ENCODE measurements at regions not wholly inside any gene's neighbourhood (a gene's known extent, or its start where the extent isn't known, plus 50 kb on each side); places are given as distances from the start of the nearest gene placed in this dataset.

DNA sequence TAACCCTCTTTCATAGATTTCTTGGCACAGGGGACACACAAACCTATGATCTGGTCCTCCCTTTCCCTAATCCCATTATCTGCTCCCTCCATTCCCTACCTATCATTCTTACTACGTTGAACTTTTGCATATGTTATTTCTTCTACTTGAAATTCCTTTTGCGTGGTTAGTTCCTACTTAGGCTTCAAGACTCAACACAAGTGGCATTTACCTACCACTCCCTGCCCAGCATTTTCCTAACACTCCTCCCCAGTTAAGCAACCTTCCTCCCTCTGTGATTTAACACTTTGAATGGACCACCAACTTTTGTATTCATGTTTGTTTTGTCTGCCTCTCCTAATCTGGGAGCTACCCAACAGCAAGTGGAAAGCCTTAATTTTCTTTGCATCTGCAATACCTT is 1113.7 kb downstream of the STIM2 start:
- TF ChIP-seq, protein P1, sequence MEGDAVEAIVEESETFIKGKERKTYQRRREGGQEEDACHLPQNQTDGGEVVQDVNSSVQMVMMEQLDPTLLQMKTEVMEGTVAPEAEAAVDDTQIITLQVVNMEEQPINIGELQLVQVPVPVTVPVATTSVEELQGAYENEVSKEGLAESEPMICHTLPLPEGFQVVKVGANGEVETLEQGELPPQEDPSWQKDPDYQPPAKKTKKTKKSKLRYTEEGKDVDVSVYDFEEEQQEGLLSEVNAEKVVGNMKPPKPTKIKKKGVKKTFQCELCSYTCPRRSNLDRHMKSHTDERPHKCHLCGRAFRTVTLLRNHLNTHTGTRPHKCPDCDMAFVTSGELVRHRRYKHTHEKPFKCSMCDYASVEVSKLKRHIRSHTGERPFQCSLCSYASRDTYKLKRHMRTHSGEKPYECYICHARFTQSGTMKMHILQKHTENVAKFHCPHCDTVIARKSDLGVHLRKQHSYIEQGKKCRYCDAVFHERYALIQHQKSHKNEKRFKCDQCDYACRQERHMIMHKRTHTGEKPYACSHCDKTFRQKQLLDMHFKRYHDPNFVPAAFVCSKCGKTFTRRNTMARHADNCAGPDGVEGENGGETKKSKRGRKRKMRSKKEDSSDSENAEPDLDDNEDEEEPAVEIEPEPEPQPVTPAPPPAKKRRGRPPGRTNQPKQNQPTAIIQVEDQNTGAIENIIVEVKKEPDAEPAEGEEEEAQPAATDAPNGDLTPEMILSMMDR (IDR thresholded peaks at IDR 0.05): no peak
- TF ChIP-seq POLR2A (IDR thresholded peaks at IDR 0.05): no peak

All from body of pancreas (tissue), 4 donors.